ENCODE measurements at regions not wholly inside any gene's neighbourhood (a gene's known extent, or its start where the extent isn't known, plus 50 kb on each side); places are given as distances from the start of the nearest gene placed in this dataset.

DNA sequence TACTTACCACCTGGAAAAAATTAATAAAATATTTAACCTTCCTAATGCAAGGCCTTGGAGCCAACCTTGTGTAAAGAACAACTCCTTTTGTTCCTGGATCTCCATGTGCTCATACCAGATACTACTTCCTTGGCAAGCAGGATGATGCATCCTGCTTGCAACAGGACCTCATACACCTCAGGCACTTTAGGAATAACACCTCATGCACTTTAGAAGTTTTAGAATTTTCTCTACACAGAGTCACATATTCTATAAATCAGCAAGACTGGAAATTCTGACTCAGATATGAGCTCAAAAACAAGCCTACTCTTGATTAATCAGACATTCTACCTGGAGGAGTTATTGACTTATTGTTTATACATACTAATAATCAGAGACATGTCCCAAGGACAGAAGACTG lies 209.6 kb upstream of the CDH10 start (continued):
- TF ChIP-seq CHD7 (IDR thresholded peaks at IDR 0.05; ENCODE audit: insufficient replicate concordance, low read length) (no peak), CBX5 (IDR thresholded peaks at IDR 0.05; ENCODE audit: low read depth, low read length) (no peak), POLR2AphosphoS5 (IDR thresholded peaks at IDR 0.05; ENCODE audit: low read depth, low read length) (no peak), TBP (IDR thresholded peaks at IDR 0.05; ENCODE audit: low read depth, low read length) (no peak), RAD21 (IDR thresholded peaks at IDR 0.05 in 1 of 2, conservative IDR thresholded peaks at IDR 0.05 in 1 of 2; ENCODE audit: low read depth in 2 of 2, low read length in 2 of 2) (no peak), KDM4A (IDR thresholded peaks at IDR 0.05; ENCODE audit: low read depth, low read length, severe bottlenecking) (no peak), CHD1 (IDR thresholded peaks at IDR 0.05; ENCODE audit: low read depth, low read length) (no peak), KDM1A (IDR thresholded peaks at IDR 0.05; ENCODE audit: borderline replicate concordance, low read length) (no peak), SP4 (IDR thresholded peaks at IDR 0.05; ENCODE audit: low read length) (no peak)
- TF ChIP-seq, protein P1, sequence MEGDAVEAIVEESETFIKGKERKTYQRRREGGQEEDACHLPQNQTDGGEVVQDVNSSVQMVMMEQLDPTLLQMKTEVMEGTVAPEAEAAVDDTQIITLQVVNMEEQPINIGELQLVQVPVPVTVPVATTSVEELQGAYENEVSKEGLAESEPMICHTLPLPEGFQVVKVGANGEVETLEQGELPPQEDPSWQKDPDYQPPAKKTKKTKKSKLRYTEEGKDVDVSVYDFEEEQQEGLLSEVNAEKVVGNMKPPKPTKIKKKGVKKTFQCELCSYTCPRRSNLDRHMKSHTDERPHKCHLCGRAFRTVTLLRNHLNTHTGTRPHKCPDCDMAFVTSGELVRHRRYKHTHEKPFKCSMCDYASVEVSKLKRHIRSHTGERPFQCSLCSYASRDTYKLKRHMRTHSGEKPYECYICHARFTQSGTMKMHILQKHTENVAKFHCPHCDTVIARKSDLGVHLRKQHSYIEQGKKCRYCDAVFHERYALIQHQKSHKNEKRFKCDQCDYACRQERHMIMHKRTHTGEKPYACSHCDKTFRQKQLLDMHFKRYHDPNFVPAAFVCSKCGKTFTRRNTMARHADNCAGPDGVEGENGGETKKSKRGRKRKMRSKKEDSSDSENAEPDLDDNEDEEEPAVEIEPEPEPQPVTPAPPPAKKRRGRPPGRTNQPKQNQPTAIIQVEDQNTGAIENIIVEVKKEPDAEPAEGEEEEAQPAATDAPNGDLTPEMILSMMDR (IDR thresholded peaks at IDR 0.05; ENCODE audit: control extremely low read depth in 1 of 3, insufficient read depth in 1 of 3, low read depth in 1 of 3, low read length in 3 of 3), result no peak

All from H1 (cell line).